Effector memory CD8-positive, alpha-beta T cell (primary cell): ENCODE measurements at regions not wholly inside any gene's neighbourhood (a gene's known extent, or its start where the extent isn't known, plus 50 kb on each side); places are given as distances from the start of the nearest gene placed in this dataset.

Source experiments
- ATAC-seq: fragments of 150-1000 bp; cut with Tn5 transposase; replicated peaks from 2 replicates; pipeline ENCODE4 v1.10.0; 2021; ENCODE audit warnings: mild to moderate bottlenecking, moderate library complexity
- DNase-seq, 3 experiments: peaks; one replicate each; pipeline ENCODE4 v3.0.0; 2021
- H3K27ac Mint-ChIP-seq, 2 donors: one replicate each; pipeline ENCODE4 v1.8.0; 2022; ENCODE audit warnings: mild to moderate bottlenecking in 2 of 2, mixed read lengths in 2 of 2, moderate library complexity in 2 of 2
- H3K27me3 Mint-ChIP-seq, 2 donors: one replicate each; pipeline ENCODE4 v1.8.0; 2022; ENCODE audit warnings: mixed read lengths in 2 of 2
- H3K36me3 Mint-ChIP-seq: one replicate; pipeline ENCODE4 v1.8.0; 2022; ENCODE audit warnings: mild to moderate bottlenecking, moderate library complexity, mixed read lengths; ENCODE audit not compliant: insufficient read depth
- H3K4me1 Mint-ChIP-seq, 2 donors: one replicate each; pipeline ENCODE4 v1.8.0; 2022; ENCODE audit warnings: low read depth in 2 of 2, mixed read lengths in 2 of 2
- H3K4me3 Mint-ChIP-seq, 2 donors: one replicate each; pipeline ENCODE4 v1.8.0; 2022; ENCODE audit warnings: mild to moderate bottlenecking in 2 of 2, mixed read lengths in 2 of 2, moderate library complexity in 2 of 2
- H3K9me3 Mint-ChIP-seq, 2 donors: one replicate each; pipeline ENCODE4 v1.8.0; 2022; ENCODE audit warnings: mixed read lengths in 2 of 2

- no peak overlapping the region for H3K4me3 Mint-ChIP-seq
- no peak overlapping the region for H3K27ac Mint-ChIP-seq
- ATAC-seq (no peak), DNase-seq (no peak)
- no peaks in the 10 kb centered on the region for H3K36me3 Mint-ChIP-seq
- H3K9me3 Mint-ChIP-seq, result peaks cover 8 to 9% of the 10 kb centered on the region in 2 donors
- no peaks in the 10 kb centered on the region for H3K4me1 Mint-ChIP-seq
- H3K27me3 Mint-ChIP-seq, result no peaks in the 10 kb centered on the region
These were observed 342.6 kb upstream of the ZFHX3 start for GRCh38 chr16:73390491-73390890.

- ATAC-seq, result no peak
- Mint-ChIP-seq H3K4me3 (no peak overlapping the region), H3K27me3 (no peaks in the 10 kb centered on the region), H3K4me1 (no peaks in the 10 kb centered on the region), H3K27ac (no peak overlapping the region), H3K36me3 (no peaks in the 10 kb centered on the region), H3K9me3 (peaks cover 8 to 16% of the 10 kb centered on the region in 2 donors)
- no peak for DNase-seq
These were observed 341.2 kb upstream of the ZFHX3 start for GRCh38 chr16:73389085-73389484.

GRCh38 chr16:73387979-73388378, 340.1 kb upstream of the ZFHX3 start:
- no peak overlapping the region for H3K4me3 Mint-ChIP-seq
- H3K36me3 Mint-ChIP-seq, result no peaks in the 10 kb centered on the region
- no peaks in the 10 kb centered on the region for H3K4me1 Mint-ChIP-seq
- no peak for DNase-seq
- no peaks in the 10 kb centered on the region for H3K27me3 Mint-ChIP-seq
- no peak for ATAC-seq
- H3K27ac Mint-ChIP-seq, result no peak overlapping the region
- peaks cover 5 to 16% of the 10 kb centered on the region in 2 donors for H3K9me3 Mint-ChIP-seq

- H3K9me3 Mint-ChIP-seq, result peaks cover 9 to 16% of the 10 kb centered on the region in 2 donors
- ATAC-seq (no peak), DNase-seq (no peak)
- no peak overlapping the region for H3K27ac Mint-ChIP-seq
- no peak overlapping the region for H3K4me3 Mint-ChIP-seq
- H3K4me1 Mint-ChIP-seq, result no peaks in the 10 kb centered on the region
- no peaks in the 10 kb centered on the region for H3K36me3 Mint-ChIP-seq
- no peaks in the 10 kb centered on the region for H3K27me3 Mint-ChIP-seq
These were observed 337.8 kb upstream of the ZFHX3 start for GRCh38 chr16:73385696-73386095.

- no peaks in the 10 kb centered on the region for H3K27me3 Mint-ChIP-seq
- no peak overlapping the region for H3K27ac Mint-ChIP-seq
- no peaks in the 10 kb centered on the region for H3K4me1 Mint-ChIP-seq
These were observed 336.7 kb upstream of the ZFHX3 start for GRCh38 chr16:73384506-73385089.

GRCh38 chr16:73383988-73384365, 336.0 kb upstream of the ZFHX3 start:
- Mint-ChIP-seq H3K9me3 (peaks cover 11 to 16% of the 10 kb centered on the region in 2 donors), H3K4me3 (no peak overlapping the region), H3K36me3 (no peaks in the 10 kb centered on the region), H3K27me3 (no peaks in the 10 kb centered on the region), H3K27ac (no peak overlapping the region), H3K4me1 (no peaks in the 10 kb centered on the region)
- ATAC-seq (no peak), DNase-seq (no peak)

More at GRCh38 chr16:73384506-73385089, 336.7 kb upstream of the ZFHX3 start:
- no peak overlapping the region for H3K4me3 Mint-ChIP-seq
- ATAC-seq (no peak), DNase-seq (no peak)
- H3K9me3 Mint-ChIP-seq, result peaks cover 11 to 16% of the 10 kb centered on the region in 2 donors
- no peaks in the 10 kb centered on the region for H3K36me3 Mint-ChIP-seq

GRCh38 chr16:73383195-73383987, 335.5 kb upstream of the ZFHX3 start:
- H3K9me3 Mint-ChIP-seq, result peaks cover 13 to 16% of the 10 kb centered on the region in 2 donors
- ATAC-seq (no peak), DNase-seq (no peak)
- no peak overlapping the region for H3K4me3 Mint-ChIP-seq
- H3K36me3 Mint-ChIP-seq, result no peaks in the 10 kb centered on the region
- no peaks in the 10 kb centered on the region for H3K4me1 Mint-ChIP-seq
- no peak overlapping the region for H3K27ac Mint-ChIP-seq
- no peaks in the 10 kb centered on the region for H3K27me3 Mint-ChIP-seq

GRCh38 chr16:73378471-73378870, 330.5 kb upstream of the ZFHX3 start:
- Mint-ChIP-seq H3K27me3 (no peaks in the 10 kb centered on the region), H3K4me1 (no peaks in the 10 kb centered on the region), H3K9me3 (peaks cover 0 to 13% of the 10 kb centered on the region in 2 donors), H3K27ac (no peak overlapping the region), H3K36me3 (no peaks in the 10 kb centered on the region), H3K4me3 (no peak overlapping the region)
- no peak for DNase-seq
- no peak for ATAC-seq

GRCh38 chr16:73371584-73372319, 323.8 kb upstream of the ZFHX3 start:
- no peaks in the 10 kb centered on the region for H3K4me1 Mint-ChIP-seq
- no peaks in the 10 kb centered on the region for H3K27me3 Mint-ChIP-seq
- H3K9me3 Mint-ChIP-seq, result peaks cover 0 to 10% of the 10 kb centered on the region in 2 donors
- no peak overlapping the region for H3K27ac Mint-ChIP-seq
- H3K36me3 Mint-ChIP-seq, result no peaks in the 10 kb centered on the region
- no peak for DNase-seq
- no peak overlapping the region for H3K4me3 Mint-ChIP-seq
- ATAC-seq, result no peak

GRCh38 chr16:73369851-73370250, 321.9 kb upstream of the ZFHX3 start:
- ATAC-seq (no peak), DNase-seq (no peak)
- Mint-ChIP-seq H3K4me3 (no peak overlapping the region), H3K36me3 (no peaks in the 10 kb centered on the region), H3K27me3 (no peaks in the 10 kb centered on the region), H3K27ac (no peak overlapping the region), H3K9me3 (peaks cover 7% of the 10 kb centered on the region in 2 donors), H3K4me1 (no peaks in the 10 kb centered on the region)

- Mint-ChIP-seq H3K4me3 (no peak overlapping the region), H3K27ac (no peak overlapping the region), H3K27me3 (no peaks in the 10 kb centered on the region), H3K9me3 (peaks cover 5 to 7% of the 10 kb centered on the region in 2 donors), H3K36me3 (no peaks in the 10 kb centered on the region), H3K4me1 (no peaks in the 10 kb centered on the region)
- DNase-seq (no peak), ATAC-seq (no peak)
These were observed 320.8 kb upstream of the ZFHX3 start for GRCh38 chr16:73368715-73369114.

GRCh38 chr16:73365016-73365551, 317.2 kb upstream of the ZFHX3 start:
- H3K4me3 Mint-ChIP-seq, result no peak overlapping the region
- peaks cover 3 to 7% of the 10 kb centered on the region in 2 donors for H3K9me3 Mint-ChIP-seq
- H3K27ac Mint-ChIP-seq, result no peak overlapping the region
- DNase-seq (no peak), ATAC-seq (no peak)
- H3K36me3 Mint-ChIP-seq, result no peaks in the 10 kb centered on the region
- H3K4me1 Mint-ChIP-seq, result no peaks in the 10 kb centered on the region
- no peaks in the 10 kb centered on the region for H3K27me3 Mint-ChIP-seq

GRCh38 chr16:73364413-73364812, 316.5 kb upstream of the ZFHX3 start:
- ATAC-seq (no peak), DNase-seq (no peak)
- no peaks in the 10 kb centered on the region for H3K4me1 Mint-ChIP-seq

More at GRCh38 chr16:73364413-73364812, 316.5 kb upstream of the ZFHX3 start:
- no peaks in the 10 kb centered on the region for H3K36me3 Mint-ChIP-seq
- H3K4me3 Mint-ChIP-seq, result no peak overlapping the region
- H3K27me3 Mint-ChIP-seq, result no peaks in the 10 kb centered on the region
- H3K27ac Mint-ChIP-seq, result no peak overlapping the region
- peaks cover 3 to 7% of the 10 kb centered on the region in 2 donors for H3K9me3 Mint-ChIP-seq
